ENCODE measurements at regions not wholly inside any gene's neighbourhood (a gene's known extent, or its start where the extent isn't known, plus 50 kb on each side); places are given as distances from the start of the nearest gene placed in this dataset.

- peak; percentile 100 for DNase-seq
Observed at GRCh38 chr5:169350759-169351240, 49.9 kb upstream of the SLIT3 start.

Data from NCI-H226 (cell line).